ENCODE measurements at regions not wholly inside any gene's neighbourhood (a gene's known extent, or its start where the extent isn't known, plus 50 kb on each side); places are given as distances from the start of the nearest gene placed in this dataset.
"Not testable (repeated sequence)": the region's sequence is repeated elsewhere in the genome, so short reads cannot be mapped to it uniquely, and the experiment has no call there.

DNA sequence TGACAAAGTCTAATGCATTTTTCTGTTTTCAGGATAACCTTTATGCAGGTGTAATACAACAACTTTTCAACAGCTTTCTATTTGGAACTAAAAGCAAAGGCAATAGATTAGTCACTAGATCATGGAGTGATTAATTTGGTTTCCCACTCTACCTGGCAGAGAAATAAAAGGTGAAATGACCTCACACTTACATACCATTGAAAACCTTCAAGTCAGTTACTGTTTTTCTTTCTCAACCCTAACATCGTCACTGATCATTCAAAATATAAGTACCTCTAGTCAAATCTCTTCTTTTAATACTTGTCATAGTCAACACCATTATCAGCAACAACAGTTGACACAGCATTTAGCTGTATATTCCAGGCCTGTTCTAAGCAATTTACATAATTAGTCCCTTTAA lies 85.1 kb upstream of the ZCCHC13 start:
- no peak for DNase-seq (ENCODE audit: extremely low read depth, low read depth)

DNA sequence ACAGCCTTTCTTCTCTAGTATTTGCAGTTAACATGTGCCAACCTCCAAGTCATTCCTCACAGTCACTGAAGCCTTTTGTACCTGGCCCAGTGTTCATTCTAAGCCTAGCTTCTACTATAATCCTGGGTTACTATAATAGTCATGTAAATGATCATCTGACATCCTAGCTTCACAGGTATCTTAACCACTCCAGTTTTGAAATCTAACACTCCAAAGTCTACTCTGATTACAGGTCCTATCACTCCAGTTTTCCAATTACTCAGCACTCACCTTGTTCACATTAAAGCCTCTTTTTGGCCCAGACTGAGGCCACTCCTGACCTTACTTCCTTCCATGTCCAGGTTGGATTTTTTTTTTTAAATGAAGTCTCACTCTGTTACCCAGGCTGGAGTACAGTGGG lies 87.6 kb upstream of the ZCCHC13 start:
- TF ChIP-seq, protein P1, sequence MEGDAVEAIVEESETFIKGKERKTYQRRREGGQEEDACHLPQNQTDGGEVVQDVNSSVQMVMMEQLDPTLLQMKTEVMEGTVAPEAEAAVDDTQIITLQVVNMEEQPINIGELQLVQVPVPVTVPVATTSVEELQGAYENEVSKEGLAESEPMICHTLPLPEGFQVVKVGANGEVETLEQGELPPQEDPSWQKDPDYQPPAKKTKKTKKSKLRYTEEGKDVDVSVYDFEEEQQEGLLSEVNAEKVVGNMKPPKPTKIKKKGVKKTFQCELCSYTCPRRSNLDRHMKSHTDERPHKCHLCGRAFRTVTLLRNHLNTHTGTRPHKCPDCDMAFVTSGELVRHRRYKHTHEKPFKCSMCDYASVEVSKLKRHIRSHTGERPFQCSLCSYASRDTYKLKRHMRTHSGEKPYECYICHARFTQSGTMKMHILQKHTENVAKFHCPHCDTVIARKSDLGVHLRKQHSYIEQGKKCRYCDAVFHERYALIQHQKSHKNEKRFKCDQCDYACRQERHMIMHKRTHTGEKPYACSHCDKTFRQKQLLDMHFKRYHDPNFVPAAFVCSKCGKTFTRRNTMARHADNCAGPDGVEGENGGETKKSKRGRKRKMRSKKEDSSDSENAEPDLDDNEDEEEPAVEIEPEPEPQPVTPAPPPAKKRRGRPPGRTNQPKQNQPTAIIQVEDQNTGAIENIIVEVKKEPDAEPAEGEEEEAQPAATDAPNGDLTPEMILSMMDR (IDR thresholded peaks at IDR 0.05; ENCODE audit: low read depth, low read length): no peak
- DNase-seq (ENCODE audit: extremely low read depth, low read depth): no peak

More for the DNA sequence above, 85.1 kb upstream of the ZCCHC13 start:
- TF ChIP-seq, protein P1 (IDR thresholded peaks at IDR 0.05; ENCODE audit: low read depth, low read length): no peak

DNA sequence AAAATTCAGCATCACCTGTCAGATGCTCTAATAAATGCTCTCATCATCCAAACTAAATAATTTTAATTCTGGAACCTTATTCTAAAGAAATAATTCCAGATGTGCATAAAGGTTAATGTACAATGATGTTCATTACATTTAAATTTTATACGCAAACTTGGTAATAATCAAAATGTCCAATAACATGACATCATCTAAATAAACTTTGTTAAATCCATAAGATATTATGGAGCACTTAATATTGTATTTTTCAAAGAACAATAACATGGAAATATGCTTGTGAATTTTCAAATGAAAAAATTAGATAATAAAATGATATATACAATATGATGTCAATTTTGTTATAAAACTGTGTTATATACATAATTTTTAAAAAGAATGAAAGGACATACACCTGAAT lies 92.1 kb upstream of the ZCCHC13 start:
- TF ChIP-seq, protein P1 (IDR thresholded peaks at IDR 0.05; ENCODE audit: low read depth, low read length): no peak
- no peak for DNase-seq (ENCODE audit: extremely low read depth, low read depth)

DNA sequence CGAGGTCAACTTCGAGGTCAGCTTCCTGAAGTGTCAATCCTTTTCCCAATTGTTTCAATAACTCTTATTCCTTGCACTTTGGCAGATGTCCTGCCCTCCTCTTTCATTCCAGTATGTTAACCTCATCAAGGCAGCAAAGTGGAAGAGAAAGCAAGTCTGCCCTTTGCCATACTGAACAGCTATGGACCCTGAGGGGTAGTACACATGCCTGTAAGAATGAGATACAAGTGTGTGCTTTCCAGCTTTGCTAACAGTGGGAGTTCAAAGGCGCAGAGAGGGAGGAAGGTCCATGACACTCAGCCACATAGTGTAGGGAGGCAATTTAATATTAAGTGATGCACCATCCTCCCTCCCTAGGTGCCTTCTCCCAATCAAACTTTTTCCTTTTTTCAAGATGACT lies 96.4 kb upstream of the ZCCHC13 start:
- DNase-seq (ENCODE audit: extremely low read depth, low read depth): no peak
- TF ChIP-seq, protein P1 (IDR thresholded peaks at IDR 0.05; ENCODE audit: low read depth, low read length): no peak

DNA sequence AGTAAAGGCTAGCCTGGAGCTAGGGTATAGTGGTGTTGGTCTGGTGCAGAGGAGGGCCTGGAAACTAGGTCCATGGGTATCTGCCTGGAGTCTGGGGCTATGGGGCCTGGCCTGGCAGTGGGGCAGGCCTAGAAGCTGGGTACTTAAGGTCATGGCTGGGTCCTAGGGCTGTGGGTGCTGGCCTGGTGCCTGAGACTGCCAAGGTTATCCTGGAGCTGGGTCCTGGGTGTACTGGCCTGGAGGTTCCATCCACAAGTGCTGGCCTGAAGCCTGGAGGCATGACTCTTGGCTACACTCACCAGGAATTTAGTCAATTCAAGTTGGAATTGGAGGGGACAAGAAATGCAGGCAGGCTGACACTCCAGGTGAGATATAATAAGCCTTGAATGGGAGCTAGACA lies 108.4 kb upstream of the ZCCHC13 start:
- TF ChIP-seq, protein P1 (IDR thresholded peaks at IDR 0.05; ENCODE audit: low read depth, low read length): no peak
- DNase-seq (ENCODE audit: extremely low read depth, low read depth): no peak

DNA sequence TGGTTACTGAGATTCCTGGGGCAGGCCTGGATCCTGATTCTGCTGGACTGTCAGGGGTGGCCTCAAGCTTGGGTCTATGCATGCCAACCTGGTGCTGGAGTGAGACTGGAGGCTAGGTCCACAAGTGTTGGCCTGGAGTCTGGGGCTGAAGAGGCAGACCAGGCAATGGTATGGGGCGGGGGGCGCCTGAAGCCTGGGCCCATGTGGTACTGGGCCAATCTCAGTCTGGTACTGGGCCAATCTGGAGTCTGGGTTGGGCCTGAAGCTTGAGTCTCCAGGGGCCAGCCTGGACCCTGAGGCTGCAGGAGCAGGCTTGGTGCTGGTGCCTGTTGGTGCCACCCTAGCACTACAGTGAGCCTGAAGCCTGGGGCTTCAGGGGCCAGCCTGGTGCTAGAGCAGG lies 108.9 kb upstream of the ZCCHC13 start:
- DNase-seq (ENCODE audit: extremely low read depth, low read depth): no peak
- TF ChIP-seq, protein P1 (IDR thresholded peaks at IDR 0.05; ENCODE audit: low read depth, low read length): no peak

DNA sequence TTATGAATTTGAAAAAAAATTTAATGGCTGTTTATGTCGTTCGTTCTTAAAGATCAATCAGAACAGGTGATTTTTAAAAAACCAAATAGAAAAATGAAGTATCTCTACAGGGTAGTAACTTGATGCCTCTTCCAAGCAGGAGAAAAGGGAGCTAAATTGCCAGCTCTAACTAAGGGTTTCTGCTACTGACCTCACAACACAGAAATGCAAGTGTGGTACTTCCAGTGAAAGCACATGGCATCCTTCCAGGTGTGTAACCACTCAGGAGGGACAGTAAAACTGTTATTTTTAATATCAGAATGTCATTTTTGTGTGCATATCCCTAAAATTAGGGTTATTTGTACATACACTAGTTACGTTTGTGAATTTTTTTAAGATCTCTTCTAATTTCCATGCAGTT lies 116.8 kb upstream of the ZCCHC13 start:
- DNase-seq (ENCODE audit: extremely low read depth, low read depth): no peak
- TF ChIP-seq, protein P1 (IDR thresholded peaks at IDR 0.05; ENCODE audit: low read depth, low read length): no peak

DNA sequence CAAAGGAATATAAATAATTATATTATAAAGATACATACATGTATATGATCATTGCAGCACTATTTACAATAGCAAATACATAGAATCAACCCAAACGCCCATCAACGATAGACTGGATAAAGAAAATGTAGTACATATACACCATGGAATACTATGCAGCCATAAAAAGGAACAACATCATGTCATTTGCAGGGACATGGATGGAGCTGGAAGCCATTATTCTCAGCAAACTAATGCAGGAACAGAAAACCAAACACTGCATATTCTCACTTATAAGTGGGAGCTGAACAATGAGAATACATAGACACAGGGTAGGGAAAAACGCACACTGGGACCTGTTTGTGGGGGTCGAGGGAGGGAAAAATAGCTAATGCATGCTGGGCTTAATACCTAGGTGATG lies 120.9 kb upstream of the ZCCHC13 start:
- not testable (repeated sequence) for DNase-seq (ENCODE audit: extremely low read depth, low read depth)

DNA sequence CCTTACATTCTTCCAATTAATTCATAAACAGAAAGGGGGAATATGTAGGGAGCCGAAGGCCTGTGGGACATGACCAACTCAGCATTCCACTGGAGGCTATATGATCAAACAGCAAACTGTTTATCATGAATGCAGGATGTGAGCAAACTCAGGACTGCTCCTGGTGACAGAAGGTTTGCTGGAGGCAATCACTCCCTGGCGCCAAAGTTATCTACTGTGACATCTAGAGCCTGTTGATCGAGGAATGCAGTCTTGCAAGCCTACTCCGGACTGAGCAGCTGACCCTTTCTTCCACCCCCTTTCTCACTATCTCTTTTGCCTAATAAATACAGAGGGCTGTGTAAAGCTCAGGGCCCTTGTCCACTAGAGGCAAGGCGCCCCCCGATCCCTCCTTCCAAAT lies 122.0 kb upstream of the ZCCHC13 start:
- DNase-seq (ENCODE audit: extremely low read depth, low read depth): not testable (repeated sequence)

Data from AG09319 (cell line).